HCT116 (cell line): ENCODE measurements at regions not wholly inside any gene's neighbourhood (a gene's known extent, or its start where the extent isn't known, plus 50 kb on each side); places are given as distances from the start of the nearest gene placed in this dataset.

Experiments
- CEBPB ChIP-seq: IDR thresholded peaks from 2 replicates; pipeline ENCODE4 v1.6.1; 2012; ENCODE audit warnings: low read depth
- EZH2 ChIP-seq: fragments of 200-600 bp; sonication (generic); IDR thresholded peaks from 2 replicates; pipeline ENCODE4 v1.6.1; 2017; ENCODE audit warnings: antibody characterized with exemption, mixed run types
- EZH2phosphoT487 ChIP-seq: fragments of 200-600 bp; IDR thresholded peaks from 2 replicates; pipeline ENCODE4 v1.6.1; 2018; ENCODE audit warnings: antibody characterized with exemption, borderline replicate concordance
- JUND ChIP-seq: IDR thresholded peaks from 2 replicates; pipeline ENCODE4 v1.6.1; 2012
- POLR2A ChIP-seq: IDR thresholded peaks from 2 replicates; pipeline ENCODE4 v1.7.0; 2011; ENCODE audit warnings: borderline replicate concordance; ENCODE audit not compliant: insufficient read depth, insufficient read length; ENCODE audit errors: extremely low read depth
- POLR2AphosphoS5 ChIP-seq: IDR thresholded peaks from 2 replicates; pipeline ENCODE4 v1.6.1; 2011; ENCODE audit warnings: mild to moderate bottlenecking, low read depth, low read length, moderate library complexity
- RAD21 ChIP-seq: IDR thresholded peaks from 2 replicates; pipeline ENCODE4 v1.6.1; 2012; ENCODE audit warnings: low read depth, mild to moderate bottlenecking
- ZNF274 ChIP-seq: fragments of 200-500 bp; sonication (Bioruptor generic); IDR thresholded peaks from 2 replicates; pipeline ENCODE4 v1.6.1; 2014; ENCODE audit warnings: mild to moderate bottlenecking, low read depth, low read length, inconsistent platforms
- TF ChIP-seq, protein P1 (sequence below), 3 experiments: fragments of 200-600 bp in 1 of 3; sonication (generic) in 1 of 3; IDR thresholded peaks in 2 of 3; conservative IDR thresholded peaks in 1 of 3; 2 replicates each; pipeline ENCODE4 v1.5.1; 2012 to 2017; ENCODE audit warnings: low read depth in 2 of 3, low read length in 2 of 3, antibody characterized with exemption in 1 of 3, borderline replicate concordance in 1 of 3, control low read depth in 1 of 3, mild to moderate bottlenecking in 1 of 3, mixed read lengths in 1 of 3, mixed run types in 1 of 3, moderate library complexity in 1 of 3; ENCODE audit not compliant: insufficient read depth in 1 of 3
- TF ChIP-seq, protein P2 (sequence below): IDR thresholded peaks from 2 replicates; pipeline ENCODE4 v1.6.1; 2011; ENCODE audit warnings: mild to moderate bottlenecking, low read length, moderate library complexity; ENCODE audit not compliant: insufficient replicate concordance; ENCODE audit errors: extremely low read depth
- TF ChIP-seq, protein P3 (sequence below): IDR thresholded peaks from 2 replicates; pipeline ENCODE4 v1.6.1; 2012
- TF ChIP-seq, protein P4 (sequence below): IDR thresholded peaks from 2 replicates; pipeline ENCODE4 v1.6.1; 2012

DNA sequence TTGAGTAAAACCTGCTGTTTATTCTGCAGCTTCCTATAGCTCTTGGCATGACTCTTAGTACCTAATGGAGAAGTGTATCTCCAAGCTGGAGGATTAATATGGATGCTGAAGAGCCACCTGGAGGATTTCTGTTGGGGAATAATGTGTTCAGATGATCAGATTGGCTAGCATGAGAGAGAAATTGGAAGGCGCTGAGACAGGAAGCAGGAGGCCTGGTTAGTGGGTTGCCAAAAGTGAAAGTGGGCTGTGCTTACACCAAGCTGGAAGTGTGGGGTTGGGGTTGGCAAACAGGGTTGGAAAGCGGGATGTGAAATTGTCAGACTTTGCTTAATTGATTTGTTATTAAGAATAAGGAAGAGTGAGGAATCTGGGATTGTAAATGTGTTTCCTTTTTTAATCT is 111.8 kb upstream of the PLPP4 start:
- TF ChIP-seq, protein P1, sequence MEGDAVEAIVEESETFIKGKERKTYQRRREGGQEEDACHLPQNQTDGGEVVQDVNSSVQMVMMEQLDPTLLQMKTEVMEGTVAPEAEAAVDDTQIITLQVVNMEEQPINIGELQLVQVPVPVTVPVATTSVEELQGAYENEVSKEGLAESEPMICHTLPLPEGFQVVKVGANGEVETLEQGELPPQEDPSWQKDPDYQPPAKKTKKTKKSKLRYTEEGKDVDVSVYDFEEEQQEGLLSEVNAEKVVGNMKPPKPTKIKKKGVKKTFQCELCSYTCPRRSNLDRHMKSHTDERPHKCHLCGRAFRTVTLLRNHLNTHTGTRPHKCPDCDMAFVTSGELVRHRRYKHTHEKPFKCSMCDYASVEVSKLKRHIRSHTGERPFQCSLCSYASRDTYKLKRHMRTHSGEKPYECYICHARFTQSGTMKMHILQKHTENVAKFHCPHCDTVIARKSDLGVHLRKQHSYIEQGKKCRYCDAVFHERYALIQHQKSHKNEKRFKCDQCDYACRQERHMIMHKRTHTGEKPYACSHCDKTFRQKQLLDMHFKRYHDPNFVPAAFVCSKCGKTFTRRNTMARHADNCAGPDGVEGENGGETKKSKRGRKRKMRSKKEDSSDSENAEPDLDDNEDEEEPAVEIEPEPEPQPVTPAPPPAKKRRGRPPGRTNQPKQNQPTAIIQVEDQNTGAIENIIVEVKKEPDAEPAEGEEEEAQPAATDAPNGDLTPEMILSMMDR (IDR thresholded peaks at IDR 0.05 in 2 of 3, conservative IDR thresholded peaks at IDR 0.05 in 1 of 3; ENCODE audit: borderline replicate concordance in 1 of 3, insufficient read depth in 1 of 3, low read depth in 2 of 3, low read length in 2 of 3), result no peak
- TF ChIP-seq EZH2phosphoT487 (no peak), JUND (no peak), POLR2A (no peak), EZH2 (no peak), ZNF274 (no peak), RAD21 (no peak), CEBPB (no peak), POLR2AphosphoS5 (no peak)
- TF ChIP-seq, protein P2, sequence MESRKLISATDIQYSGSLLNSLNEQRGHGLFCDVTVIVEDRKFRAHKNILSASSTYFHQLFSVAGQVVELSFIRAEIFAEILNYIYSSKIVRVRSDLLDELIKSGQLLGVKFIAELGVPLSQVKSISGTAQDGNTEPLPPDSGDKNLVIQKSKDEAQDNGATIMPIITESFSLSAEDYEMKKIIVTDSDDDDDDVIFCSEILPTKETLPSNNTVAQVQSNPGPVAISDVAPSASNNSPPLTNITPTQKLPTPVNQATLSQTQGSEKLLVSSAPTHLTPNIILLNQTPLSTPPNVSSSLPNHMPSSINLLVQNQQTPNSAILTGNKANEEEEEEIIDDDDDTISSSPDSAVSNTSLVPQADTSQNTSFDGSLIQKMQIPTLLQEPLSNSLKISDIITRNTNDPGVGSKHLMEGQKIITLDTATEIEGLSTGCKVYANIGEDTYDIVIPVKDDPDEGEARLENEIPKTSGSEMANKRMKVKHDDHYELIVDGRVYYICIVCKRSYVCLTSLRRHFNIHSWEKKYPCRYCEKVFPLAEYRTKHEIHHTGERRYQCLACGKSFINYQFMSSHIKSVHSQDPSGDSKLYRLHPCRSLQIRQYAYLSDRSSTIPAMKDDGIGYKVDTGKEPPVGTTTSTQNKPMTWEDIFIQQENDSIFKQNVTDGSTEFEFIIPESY, result no peak
- TF ChIP-seq, protein P3, sequence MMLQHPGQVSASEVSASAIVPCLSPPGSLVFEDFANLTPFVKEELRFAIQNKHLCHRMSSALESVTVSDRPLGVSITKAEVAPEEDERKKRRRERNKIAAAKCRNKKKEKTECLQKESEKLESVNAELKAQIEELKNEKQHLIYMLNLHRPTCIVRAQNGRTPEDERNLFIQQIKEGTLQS, result no peak
- TF ChIP-seq, protein P4, sequence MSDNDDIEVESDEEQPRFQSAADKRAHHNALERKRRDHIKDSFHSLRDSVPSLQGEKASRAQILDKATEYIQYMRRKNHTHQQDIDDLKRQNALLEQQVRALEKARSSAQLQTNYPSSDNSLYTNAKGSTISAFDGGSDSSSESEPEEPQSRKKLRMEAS, result no peak
